Prostate gland (tissue), 2 donors: ENCODE measurements at regions not wholly inside any gene's neighbourhood (a gene's known extent, or its start where the extent isn't known, plus 50 kb on each side); places are given as distances from the start of the nearest gene placed in this dataset.

ENCODE experiments used
- DNase-seq: peaks from one replicate; pipeline ENCODE4 v3.0.0-alpha.2; 2019; ENCODE audit warnings: low spot score
- H3K27ac ChIP-seq, 2 donors: fragments of 200-600 bp; sonication (generic); 2 replicates each; pipeline ENCODE4 v1.5.1; 2017 to 2019
- H3K27me3 ChIP-seq: fragments of 200-600 bp; sonication (generic); replicated peaks from 2 replicates; pipeline ENCODE4 v1.5.1; 2019; ENCODE audit not compliant: insufficient read depth
- H3K36me3 ChIP-seq, 2 donors: fragments of 200-600 bp; sonication (generic); 1 replicate in 1 of 2; 2 replicates in 1 of 2; pipeline versions ENCODE4 v1.5.1 to v1.8.1; 2017 to 2019
- H3K4me1 ChIP-seq: fragments of 200-600 bp; sonication (generic); replicated peaks from 2 replicates; pipeline ENCODE4 v1.5.1; 2019
- H3K4me3 ChIP-seq, 2 donors: fragments of 200-600 bp; sonication (generic); 2 replicates each; pipeline ENCODE4 v1.5.1; 2017 to 2019
- H3K9me3 ChIP-seq: fragments of 200-600 bp; sonication (generic); 2 replicates; pipeline ENCODE4 v1.5.1; 2017
- CTCF ChIP-seq, 4 experiments: fragments of 200-600 bp in 2 of 4; fragments of 450-650 bp in 2 of 4; sonication (generic) in 2 of 4; IDR thresholded peaks; 1 replicate in 3 of 4; 2 replicates in 1 of 4; pipeline ENCODE4 v1.5.1; 2016 to 2019; ENCODE audit warnings: antibody characterized with exemption in 4 of 4, mild to moderate bottlenecking in 2 of 4, moderate library complexity in 2 of 4
- POLR2A ChIP-seq: fragments of 450-650 bp; IDR thresholded peaks from one replicate; pipeline ENCODE4 v1.6.1; 2016; ENCODE audit warnings: antibody characterized with exemption, mild to moderate bottlenecking
- POLR2AphosphoS5 ChIP-seq: sonication (generic); formaldehyde crosslinking; IDR thresholded peaks from one replicate; pipeline ENCODE4 v1.6.1; 2017; ENCODE audit warnings: antibody characterized with exemption
- WGBS: methylation state at CpG from one replicate; pipeline ENCODE4 v1.1.5; 2018; 5-methylcytosine and 5-hydroxymethylcytosine counted together
- intact Hi-C: fragments of 100-400 bp; cut with DNase I; formaldehyde crosslinking; loops from one replicate; pipeline ENCODE4 v1.14.2; 2022

- Histone ChIP-seq H3K4me1 (no peaks in the 10 kb centered on the region), H3K27me3 (no peaks in the 10 kb centered on the region), H3K27ac (no peak overlapping the region), H3K4me3 (no peak overlapping the region), H3K36me3 (no peaks in the 10 kb centered on the region), H3K9me3 (no peaks in the 10 kb centered on the region)
- WGBS = 73% methylated on average over 2 of the region's 2 CpGs
- TF ChIP-seq CTCF (IDR thresholded peaks at IDR 0.05) (no peak), POLR2A (no peak), POLR2AphosphoS5 (no peak)
- DNase-seq = no peak
- intact Hi-C loops = no loop called here
Measured at GRCh38 chr6:22921828-22922227, 352.5 kb downstream of the HDGFL1 start.

- no peaks in the 10 kb centered on the region for H3K27me3 ChIP-seq
- no peaks in the 10 kb centered on the region for H3K9me3 ChIP-seq
- H3K36me3 ChIP-seq = no peaks in the 10 kb centered on the region
- intact Hi-C loops = no loop called here
- H3K27ac ChIP-seq = no peak overlapping the region
- no peak overlapping the region for H3K4me3 ChIP-seq
- no peak for TF ChIP-seq POLR2AphosphoS5
- TF ChIP-seq POLR2A = no peak
- TF ChIP-seq CTCF (IDR thresholded peaks at IDR 0.05) = no peak
- 73% methylated on average over 2 of the region's 2 CpGs for WGBS
- no peaks in the 10 kb centered on the region for H3K4me1 ChIP-seq
- no peak for DNase-seq
Measured at GRCh38 chr6:22925304-22925835, 356.0 kb downstream of the HDGFL1 start.

GRCh38 chr6:22925920-22926789 is 356.8 kb downstream of the HDGFL1 start:
- no peak for TF ChIP-seq POLR2A
- TF ChIP-seq CTCF (IDR thresholded peaks at IDR 0.05) = no peak
- no peak overlapping the region for H3K4me3 ChIP-seq
- no peak overlapping the region for H3K27ac ChIP-seq
- no peaks in the 10 kb centered on the region for H3K9me3 ChIP-seq
- H3K4me1 ChIP-seq = no peaks in the 10 kb centered on the region
- DNase-seq = no peak
- intact Hi-C loops = no loop called here
- WGBS = 65% methylated on average over 4 of the region's 4 CpGs
- H3K36me3 ChIP-seq = no peaks in the 10 kb centered on the region
- H3K27me3 ChIP-seq = no peaks in the 10 kb centered on the region

- H3K9me3 ChIP-seq = no peaks in the 10 kb centered on the region
- H3K27me3 ChIP-seq = no peaks in the 10 kb centered on the region
- no peaks in the 10 kb centered on the region for H3K36me3 ChIP-seq
- no peak overlapping the region for H3K27ac ChIP-seq
- TF ChIP-seq POLR2A (no peak), CTCF (IDR thresholded peaks at IDR 0.05) (no peak), POLR2AphosphoS5 (no peak)
- intact Hi-C loops = no loop called here
- no peak for DNase-seq
- 80% methylated on average over 2 of the region's 2 CpGs for WGBS
- no peak overlapping the region for H3K4me3 ChIP-seq
- H3K4me1 ChIP-seq = no peaks in the 10 kb centered on the region
Measured at GRCh38 chr6:22926790-22927354, 357.5 kb downstream of the HDGFL1 start.

GRCh38 chr6:22928775-22929174 is 359.4 kb downstream of the HDGFL1 start:
- H3K4me3 ChIP-seq = no peak overlapping the region
- H3K27ac ChIP-seq = no peak overlapping the region
- H3K9me3 ChIP-seq = no peaks in the 10 kb centered on the region
- no peaks in the 10 kb centered on the region for H3K4me1 ChIP-seq
- DNase-seq = no peak
- 63% methylated on average over 2 of the region's 2 CpGs for WGBS
- TF ChIP-seq POLR2A = no peak
- no peak for TF ChIP-seq CTCF (IDR thresholded peaks at IDR 0.05)
- TF ChIP-seq POLR2AphosphoS5 = no peak
- H3K27me3 ChIP-seq = no peaks in the 10 kb centered on the region
- intact Hi-C loops = no loop called here
- H3K36me3 ChIP-seq = no peaks in the 10 kb centered on the region
